ENCODE measurements at regions not wholly inside any gene's neighbourhood (a gene's known extent, or its start where the extent isn't known, plus 50 kb on each side); places are given as distances from the start of the nearest gene placed in this dataset.

GRCh38 chr9:38181866-38182265, 112.8 kb upstream of the SHB start:
- Histone ChIP-seq H3K4me1 (ENCODE audit: control insufficient read depth in 1 of 2, insufficient read depth in 2 of 2, low read length in 2 of 2) (no peaks in the 10 kb centered on the region), H3K79me2 (ENCODE audit: insufficient read depth, low read length) (no peaks in the 10 kb centered on the region), H3K9ac (ENCODE audit: insufficient read depth, low read length, poor library complexity, severe bottlenecking) (no peak overlapping the region), H3K9me3 (replicated peaks in 1 of 2; ENCODE audit: control insufficient read depth in 1 of 2, insufficient read depth in 1 of 2, low read length in 2 of 2) (no peaks in the 10 kb centered on the region), H3K27me3 (ENCODE audit: control insufficient read depth in 2 of 2, insufficient read depth in 2 of 2, low read length in 2 of 2) (no peaks in the 10 kb centered on the region), H2AFZ (ENCODE audit: insufficient read depth, low read depth, low read length, poor library complexity, severe bottlenecking) (no peak overlapping the region), H3K4me2 (replicated peaks; ENCODE audit: extremely low read depth, low read length, poor library complexity, severe bottlenecking) (no peak overlapping the region), H3K27ac (ENCODE audit: low read depth in 1 of 2, low read length in 2 of 2) (no peak overlapping the region), H4K20me1 (ENCODE audit: insufficient read depth, low read length) (no peaks in the 10 kb centered on the region), H3K36me3 (replicated peaks in 1 of 2; ENCODE audit: control insufficient read depth in 1 of 2, insufficient read depth in 2 of 2, low read length in 2 of 2) (no peaks in the 10 kb centered on the region), H3K4me3 (replicated peaks in 1 of 3; ENCODE audit: low read depth in 2 of 3, low read length in 3 of 3) (no peak overlapping the region)
- DNase-seq, result no peak
- peaks cover 0 to 2% (median under 1%) of the 10 kb centered on the region in 3 donors for H3K27me3 Mint-ChIP-seq (ENCODE audit: low read depth in 3 of 3)
- intact Hi-C loops (cut with micrococcal nuclease), result no loop called here
- no peak overlapping the region for H3K4me3 Mint-ChIP-seq
- no peak overlapping the region for H3K27ac Mint-ChIP-seq
- no peak for TF ChIP-seq CTCF (IDR thresholded peaks at IDR 0.05)
- H3K9me3 Mint-ChIP-seq, result peaks cover 0 to 4% (median 0%) of the 10 kb centered on the region in 7 donors
- H3K4me1 Mint-ChIP-seq, result peaks cover 8% of the 10 kb centered on the region
- 100% methylated on average over 1 of the region's 2 CpGs for WGBS (ENCODE audit: insufficient coverage)
- H3K36me3 Mint-ChIP-seq, result no peaks in the 10 kb centered on the region

- Histone ChIP-seq H3K9ac (ENCODE audit: insufficient read depth, low read length, poor library complexity, severe bottlenecking) (no peak overlapping the region), H3K27ac (ENCODE audit: low read depth in 1 of 2, low read length in 2 of 2) (no peak overlapping the region), H3K79me2 (ENCODE audit: insufficient read depth, low read length) (no peaks in the 10 kb centered on the region), H3K27me3 (ENCODE audit: control insufficient read depth in 2 of 2, insufficient read depth in 2 of 2, low read length in 2 of 2) (no peaks in the 10 kb centered on the region), H3K9me3 (replicated peaks in 1 of 2; ENCODE audit: control insufficient read depth in 1 of 2, insufficient read depth in 1 of 2, low read length in 2 of 2) (no peaks in the 10 kb centered on the region), H4K20me1 (ENCODE audit: insufficient read depth, low read length) (no peaks in the 10 kb centered on the region), H3K36me3 (replicated peaks in 1 of 2; ENCODE audit: control insufficient read depth in 1 of 2, insufficient read depth in 2 of 2, low read length in 2 of 2) (no peaks in the 10 kb centered on the region), H3K4me2 (replicated peaks; ENCODE audit: extremely low read depth, low read length, poor library complexity, severe bottlenecking) (no peak overlapping the region), H3K4me1 (ENCODE audit: control insufficient read depth in 1 of 2, insufficient read depth in 2 of 2, low read length in 2 of 2) (no peaks in the 10 kb centered on the region), H2AFZ (ENCODE audit: insufficient read depth, low read depth, low read length, poor library complexity, severe bottlenecking) (no peak overlapping the region), H3K4me3 (replicated peaks in 1 of 3; ENCODE audit: low read depth in 2 of 3, low read length in 3 of 3) (no peak overlapping the region)
- no peak for DNase-seq
- H3K27ac Mint-ChIP-seq, result no peak overlapping the region
- H3K4me1 Mint-ChIP-seq, result peaks cover 8% of the 10 kb centered on the region
- H3K4me3 Mint-ChIP-seq, result no peak overlapping the region
- H3K36me3 Mint-ChIP-seq, result no peaks in the 10 kb centered on the region
- H3K27me3 Mint-ChIP-seq (ENCODE audit: low read depth in 3 of 3), result peaks cover 0 to 2% (median 0%) of the 10 kb centered on the region in 3 donors
- TF ChIP-seq CTCF (IDR thresholded peaks at IDR 0.05), result no peak
- intact Hi-C loops (cut with micrococcal nuclease), result no loop called here
- WGBS (ENCODE audit: insufficient coverage), result 95% methylated on average over 4 of the region's 4 CpGs
- peaks cover 0 to 2% (median 0%) of the 10 kb centered on the region in 7 donors for H3K9me3 Mint-ChIP-seq
Observed at GRCh38 chr9:38181232-38181631, 112.2 kb upstream of the SHB start.

Data from CD14-positive monocyte (primary cell).